Liver (tissue), 3 donors: ENCODE measurements at regions not wholly inside any gene's neighbourhood (a gene's known extent, or its start where the extent isn't known, plus 50 kb on each side); places are given as distances from the start of the nearest gene placed in this dataset.

ENCODE experiments used
- CTCF ChIP-seq: fragments of 150-350 bp; IDR thresholded peaks from 2 replicates; pipeline ENCODE4 v1.5.1; 2017; ENCODE audit warnings: improper control_type of control experiment, low read depth, low read length; ENCODE audit not compliant: missing input control
- EGR1 ChIP-seq, 2 donors: IDR thresholded peaks; 2 replicates each; pipeline ENCODE4 v1.6.1; 2016 to 2018; ENCODE audit warnings: antibody characterized with exemption in 2 of 2, low read depth in 2 of 2
- JUND ChIP-seq, 2 donors: IDR thresholded peaks; 2 replicates each; pipeline ENCODE4 v1.6.1; 2016; ENCODE audit warnings: antibody characterized with exemption in 2 of 2
- NR2F2 ChIP-seq: IDR thresholded peaks from 2 replicates; pipeline ENCODE4 v1.6.1; 2016; ENCODE audit warnings: antibody characterized with exemption
- RAD21 ChIP-seq, 2 donors: IDR thresholded peaks; 2 replicates each; pipeline ENCODE4 v1.6.1; 2016; ENCODE audit warnings: antibody characterized with exemption in 2 of 2, mild to moderate bottlenecking in 2 of 2
- REST ChIP-seq: IDR thresholded peaks from 2 replicates; pipeline ENCODE4 v1.6.1; 2016; ENCODE audit warnings: antibody characterized with exemption, mild to moderate bottlenecking
- RXRA ChIP-seq, 2 donors: IDR thresholded peaks; 2 replicates each; pipeline ENCODE4 v1.6.1; 2017 to 2018; ENCODE audit warnings: antibody characterized with exemption in 2 of 2, mild to moderate bottlenecking in 1 of 2
- SP1 ChIP-seq: IDR thresholded peaks from 2 replicates; pipeline ENCODE4 v1.6.1; 2018; ENCODE audit warnings: antibody characterized with exemption, mild to moderate bottlenecking
- TAF1 ChIP-seq: conservative IDR thresholded peaks from 2 replicates; pipeline ENCODE4 v1.6.1; 2016; ENCODE audit warnings: antibody characterized with exemption, mild to moderate bottlenecking
- YY1 ChIP-seq: IDR thresholded peaks from 2 replicates; pipeline ENCODE4 v1.6.1; 2016; ENCODE audit warnings: antibody characterized with exemption, mild to moderate bottlenecking
- ZBTB33 ChIP-seq: IDR thresholded peaks from 2 replicates; pipeline ENCODE4 v1.6.1; 2016; ENCODE audit warnings: antibody characterized with exemption
- TF ChIP-seq, protein P1 (sequence below): IDR thresholded peaks from 2 replicates; pipeline ENCODE4 v1.6.1; 2016; ENCODE audit warnings: antibody characterized with exemption
- donor health status: healthy.
- donor health status: healthy.

- TF ChIP-seq, protein P1, sequence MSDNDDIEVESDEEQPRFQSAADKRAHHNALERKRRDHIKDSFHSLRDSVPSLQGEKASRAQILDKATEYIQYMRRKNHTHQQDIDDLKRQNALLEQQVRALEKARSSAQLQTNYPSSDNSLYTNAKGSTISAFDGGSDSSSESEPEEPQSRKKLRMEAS, result no peak
- TF ChIP-seq CTCF, result no peak
- no peak for TF ChIP-seq SP1
- TF ChIP-seq NR2F2, result no peak
- no peak for TF ChIP-seq JUND (IDR thresholded peaks at IDR 0.05)
- no peak for TF ChIP-seq RAD21 (IDR thresholded peaks at IDR 0.05)
- TF ChIP-seq YY1, result no peak
- no peak for TF ChIP-seq ZBTB33
- TF ChIP-seq EGR1 (IDR thresholded peaks at IDR 0.05; ENCODE audit: low read depth in 2 of 2), result no peak
- TF ChIP-seq REST, result no peak
- no peak for TF ChIP-seq RXRA (IDR thresholded peaks at IDR 0.05)
- no peak for TF ChIP-seq TAF1
Measured at GRCh38 chr2:12041236-12041635, 294.8 kb downstream of the LPIN1 start.
